HEK293 (cell line): ENCODE measurements at regions not wholly inside any gene's neighbourhood (a gene's known extent, or its start where the extent isn't known, plus 50 kb on each side); places are given as distances from the start of the nearest gene placed in this dataset.

Source experiments
- CTCF ChIA-PET: fragments of 350-600 bp; formaldehyde crosslinking; extraction: SDS; loops from one replicate; lab custom pipeline; 2021; ENCODE audit warnings: antibody characterized with exemption; lab: Yijun Ruan, JAX
- POLR2A ChIA-PET: fragments of 300-600 bp; formaldehyde crosslinking; extraction: SDS; loops from one replicate; lab custom pipeline; 2020; ENCODE audit warnings: antibody characterized with exemption, inconsistent platforms; lab: Yijun Ruan, JAX
- H3K27ac ChIP-seq: fragments of 200-500 bp; sonication (Bioruptor generic); 2 replicates; pipeline ENCODE4 v1.5.1; 2014; ENCODE audit warnings: low read depth, low read length, control low read depth, inconsistent platforms; ENCODE audit errors: extremely low read depth
- H3K36me3 ChIP-seq, 2 experiments: fragments of 200-500 bp in 1 of 2; sonication (Bioruptor generic) in 1 of 2; 1 replicate in 1 of 2; 2 replicates in 1 of 2; pipeline ENCODE4 v1.5.1; 2014 to 2017; ENCODE audit warnings: inconsistent platforms in 2 of 2, low read length in 2 of 2; ENCODE audit not compliant: control insufficient read depth in 2 of 2, insufficient read depth in 1 of 2
- H3K4me1 ChIP-seq: fragments of 200-500 bp; sonication (Bioruptor generic); 2 replicates; pipeline ENCODE4 v1.5.1; 2014; ENCODE audit warnings: mild to moderate bottlenecking, low read length, inconsistent platforms; ENCODE audit not compliant: control insufficient read depth, insufficient read depth
- H3K4me3 ChIP-seq: 2 replicates; pipeline ENCODE4 v1.5.1; 2011; ENCODE audit warnings: low read depth, mild to moderate bottlenecking, control low read depth, low read length, moderate library complexity
- H3K9me3 ChIP-seq: fragments of 200-500 bp; sonication (Bioruptor generic); 2 replicates; pipeline ENCODE4 v1.5.1; 2014; ENCODE audit warnings: low read depth, low read length, inconsistent platforms; ENCODE audit not compliant: control insufficient read depth, insufficient read depth
- CTCF ChIP-seq: fragments of 450-650 bp; formaldehyde crosslinking; IDR thresholded peaks from 2 replicates; pipeline ENCODE4 v1.5.1; 2016; ENCODE audit warnings: missing biosample characterization, missing genetic modification characterization
- FEZF1 ChIP-seq: fragments of 450-650 bp; formaldehyde crosslinking; IDR thresholded peaks from 2 replicates; pipeline ENCODE4 v1.5.1; 2016; ENCODE audit warnings: missing biosample characterization, missing genetic modification characterization
- GLIS1 ChIP-seq: fragments of 450-650 bp; formaldehyde crosslinking; IDR thresholded peaks from 2 replicates; pipeline ENCODE4 v1.5.1; 2016; ENCODE audit warnings: missing biosample characterization, missing genetic modification characterization
- HOXC10 ChIP-seq: sonication (generic); formaldehyde crosslinking; IDR thresholded peaks from 2 replicates; pipeline ENCODE4 v1.8.1; 2023; ENCODE audit warnings: mild to moderate bottlenecking, missing genetic modification reagents
- TSHZ1 ChIP-seq: fragments of 450-650 bp; formaldehyde crosslinking; IDR thresholded peaks from 2 replicates; pipeline ENCODE4 v1.5.1; 2016; ENCODE audit warnings: missing biosample characterization, missing genetic modification characterization, borderline replicate concordance
- YY2 ChIP-seq: fragments of 450-650 bp; formaldehyde crosslinking; IDR thresholded peaks from 2 replicates; pipeline ENCODE4 v1.5.1; 2016; ENCODE audit warnings: missing biosample characterization, missing genetic modification characterization
- ZBTB44 ChIP-seq: fragments of 450-650 bp; IDR thresholded peaks from 2 replicates; pipeline ENCODE4 v1.5.1; 2018; ENCODE audit warnings: missing biosample characterization, mild to moderate bottlenecking, missing genetic modification characterization
- ZBTB49 ChIP-seq: fragments of 450-650 bp; formaldehyde crosslinking; IDR thresholded peaks from 2 replicates; pipeline ENCODE4 v1.5.1; 2016; ENCODE audit warnings: missing biosample characterization, missing genetic modification characterization, low read depth
- ZIC2 ChIP-seq: fragments of 450-650 bp; formaldehyde crosslinking; IDR thresholded peaks from 2 replicates; pipeline ENCODE4 v1.5.1; 2016; ENCODE audit warnings: missing biosample characterization, missing genetic modification characterization
- ZNF112 ChIP-seq: fragments of 450-650 bp; formaldehyde crosslinking; IDR thresholded peaks from 2 replicates; pipeline ENCODE4 v1.5.0; 2017; ENCODE audit warnings: missing biosample characterization, missing genetic modification characterization
- ZNF155 ChIP-seq: fragments of 450-650 bp; formaldehyde crosslinking; IDR thresholded peaks from 2 replicates; pipeline ENCODE4 v1.5.1; 2016; ENCODE audit warnings: missing biosample characterization, missing genetic modification characterization
- ZNF239 ChIP-seq: fragments of 450-650 bp; formaldehyde crosslinking; IDR thresholded peaks from 2 replicates; pipeline ENCODE4 v1.5.1; 2016; ENCODE audit warnings: missing biosample characterization, missing genetic modification characterization
- ZNF24 ChIP-seq: fragments of 450-650 bp; formaldehyde crosslinking; IDR thresholded peaks from 2 replicates; pipeline ENCODE4 v1.5.1; 2016; ENCODE audit warnings: missing biosample characterization, missing genetic modification characterization
- ZNF302 ChIP-seq: fragments of 450-650 bp; formaldehyde crosslinking; IDR thresholded peaks from 2 replicates; pipeline ENCODE4 v1.5.1; 2016; ENCODE audit warnings: missing biosample characterization, missing genetic modification characterization, low read depth
- ZNF335 ChIP-seq: fragments of 450-650 bp; formaldehyde crosslinking; conservative IDR thresholded peaks from 2 replicates; pipeline ENCODE4 v1.5.1; 2016; ENCODE audit warnings: missing biosample characterization, missing genetic modification characterization
- ZNF518A ChIP-seq: fragments of 450-650 bp; formaldehyde crosslinking; conservative IDR thresholded peaks from 2 replicates; pipeline ENCODE4 v1.5.1; 2016; ENCODE audit warnings: low read depth, missing biosample characterization, missing genetic modification characterization
- ZNF530 ChIP-seq: fragments of 450-650 bp; formaldehyde crosslinking; IDR thresholded peaks from 2 replicates; pipeline ENCODE4 v1.5.1; 2016; ENCODE audit warnings: low read depth, missing biosample characterization, missing genetic modification characterization
- ZNF555 ChIP-seq: fragments of 450-650 bp; formaldehyde crosslinking; conservative IDR thresholded peaks from 2 replicates; pipeline ENCODE4 v1.5.1; 2017; ENCODE audit warnings: missing biosample characterization, mild to moderate bottlenecking, missing genetic modification characterization, inconsistent platforms
- ZNF776 ChIP-seq: fragments of 450-650 bp; formaldehyde crosslinking; IDR thresholded peaks from 2 replicates; pipeline ENCODE4 v1.5.0; 2017; ENCODE audit warnings: missing biosample characterization, missing genetic modification characterization, borderline replicate concordance

GRCh38 chr3:86182606-86183005 lies 808.3 kb downstream of the VGLL3 start:
- Histone ChIP-seq H3K36me3 (no peaks in the 10 kb centered on the region), H3K4me1 (no peaks in the 10 kb centered on the region), H3K4me3 (no peak overlapping the region), H3K27ac (no peak overlapping the region), H3K9me3 (no peaks in the 10 kb centered on the region)
- TF ChIP-seq ZNF302 (tag by site-specific recombination): no peak
- no peak for TF ChIP-seq HOXC10 (CRISPR knock-in tag)
- no peak for TF ChIP-seq YY2 (tag by site-specific recombination)
- no peak for TF ChIP-seq ZIC2 (tag by site-specific recombination)
- no peak for TF ChIP-seq ZNF335 (tag by site-specific recombination)
- no peak for TF ChIP-seq TSHZ1 (tag by site-specific recombination)
- no peak for TF ChIP-seq ZNF112 (tag by site-specific recombination)
- TF ChIP-seq CTCF: no peak
- ChIA-PET POLR2A (no interaction called here), CTCF (no interaction called here)

GRCh38 chr3:86180696-86181095 lies 810.3 kb downstream of the VGLL3 start:
- no peak for TF ChIP-seq ZNF155 (tag by site-specific recombination)
- no peak for TF ChIP-seq ZNF24 (tag by site-specific recombination)
- no peak for TF ChIP-seq ZNF776 (tag by site-specific recombination)
- TF ChIP-seq ZBTB44: no peak
- TF ChIP-seq ZNF518A (tag by site-specific recombination): no peak
- TF ChIP-seq ZNF555: no peak
- no peak for TF ChIP-seq ZNF239
- TF ChIP-seq ZNF530 (tag by site-specific recombination): no peak
- TF ChIP-seq FEZF1: no peak
- TF ChIP-seq ZBTB49: no peak
- no peak for TF ChIP-seq GLIS1 (tag by site-specific recombination)
- ChIA-PET CTCF (interaction anchor here (0.6 to 0.8 kb wide), 2 partner anchors 27 to 58 kb away, joined by 3 to 4 read pairs; no protein-coding TSS in a partner anchor), POLR2A (no interaction called here)
- H3K4me1 ChIP-seq: no peaks in the 10 kb centered on the region
- no peaks in the 10 kb centered on the region for H3K9me3 ChIP-seq
- no peak overlapping the region for H3K4me3 ChIP-seq
- no peaks in the 10 kb centered on the region for H3K36me3 ChIP-seq
- H3K27ac ChIP-seq: no peak overlapping the region
